ENCODE measurements at regions not wholly inside any gene's neighbourhood (a gene's known extent, or its start where the extent isn't known, plus 50 kb on each side); places are given as distances from the start of the nearest gene placed in this dataset.

DNA sequence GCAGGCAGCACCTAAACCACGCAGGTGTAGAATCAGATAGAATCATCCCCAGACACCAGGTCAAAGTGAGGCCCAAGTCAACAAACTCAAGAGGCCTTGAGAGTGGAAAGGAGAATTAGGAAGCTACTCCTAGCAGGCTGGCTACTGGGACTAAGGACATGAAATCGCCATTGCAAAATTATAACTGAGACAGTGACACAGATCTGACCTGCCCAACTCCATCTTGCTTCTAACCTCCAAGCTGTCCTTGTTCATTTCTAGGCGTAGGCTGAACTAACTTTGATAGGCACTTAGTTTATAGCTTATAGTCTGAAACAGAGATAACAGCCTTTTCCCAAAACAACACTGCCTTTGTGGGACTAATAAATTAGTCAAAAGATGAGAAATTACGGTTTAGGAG, 52.8 kb downstream of the ACTL7B start:
- TF ChIP-seq JUND (IDR thresholded peaks at IDR 0.05): no peak
- TF ChIP-seq, protein P1, sequence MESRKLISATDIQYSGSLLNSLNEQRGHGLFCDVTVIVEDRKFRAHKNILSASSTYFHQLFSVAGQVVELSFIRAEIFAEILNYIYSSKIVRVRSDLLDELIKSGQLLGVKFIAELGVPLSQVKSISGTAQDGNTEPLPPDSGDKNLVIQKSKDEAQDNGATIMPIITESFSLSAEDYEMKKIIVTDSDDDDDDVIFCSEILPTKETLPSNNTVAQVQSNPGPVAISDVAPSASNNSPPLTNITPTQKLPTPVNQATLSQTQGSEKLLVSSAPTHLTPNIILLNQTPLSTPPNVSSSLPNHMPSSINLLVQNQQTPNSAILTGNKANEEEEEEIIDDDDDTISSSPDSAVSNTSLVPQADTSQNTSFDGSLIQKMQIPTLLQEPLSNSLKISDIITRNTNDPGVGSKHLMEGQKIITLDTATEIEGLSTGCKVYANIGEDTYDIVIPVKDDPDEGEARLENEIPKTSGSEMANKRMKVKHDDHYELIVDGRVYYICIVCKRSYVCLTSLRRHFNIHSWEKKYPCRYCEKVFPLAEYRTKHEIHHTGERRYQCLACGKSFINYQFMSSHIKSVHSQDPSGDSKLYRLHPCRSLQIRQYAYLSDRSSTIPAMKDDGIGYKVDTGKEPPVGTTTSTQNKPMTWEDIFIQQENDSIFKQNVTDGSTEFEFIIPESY (IDR thresholded peaks at IDR 0.05): no peak
- TF ChIP-seq FOXA1 (IDR thresholded peaks at IDR 0.05): no peak
- TF ChIP-seq, protein P2, sequence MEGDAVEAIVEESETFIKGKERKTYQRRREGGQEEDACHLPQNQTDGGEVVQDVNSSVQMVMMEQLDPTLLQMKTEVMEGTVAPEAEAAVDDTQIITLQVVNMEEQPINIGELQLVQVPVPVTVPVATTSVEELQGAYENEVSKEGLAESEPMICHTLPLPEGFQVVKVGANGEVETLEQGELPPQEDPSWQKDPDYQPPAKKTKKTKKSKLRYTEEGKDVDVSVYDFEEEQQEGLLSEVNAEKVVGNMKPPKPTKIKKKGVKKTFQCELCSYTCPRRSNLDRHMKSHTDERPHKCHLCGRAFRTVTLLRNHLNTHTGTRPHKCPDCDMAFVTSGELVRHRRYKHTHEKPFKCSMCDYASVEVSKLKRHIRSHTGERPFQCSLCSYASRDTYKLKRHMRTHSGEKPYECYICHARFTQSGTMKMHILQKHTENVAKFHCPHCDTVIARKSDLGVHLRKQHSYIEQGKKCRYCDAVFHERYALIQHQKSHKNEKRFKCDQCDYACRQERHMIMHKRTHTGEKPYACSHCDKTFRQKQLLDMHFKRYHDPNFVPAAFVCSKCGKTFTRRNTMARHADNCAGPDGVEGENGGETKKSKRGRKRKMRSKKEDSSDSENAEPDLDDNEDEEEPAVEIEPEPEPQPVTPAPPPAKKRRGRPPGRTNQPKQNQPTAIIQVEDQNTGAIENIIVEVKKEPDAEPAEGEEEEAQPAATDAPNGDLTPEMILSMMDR (IDR thresholded peaks at IDR 0.05; ENCODE audit: low read depth, low read length, missing input control): no peak
- TF ChIP-seq YY1 (IDR thresholded peaks at IDR 0.05): no peak
- TF ChIP-seq TAF1 (conservative IDR thresholded peaks at IDR 0.05): no peak
- no peak for TF ChIP-seq GABPA (IDR thresholded peaks at IDR 0.05 in 1 of 2, conservative IDR thresholded peaks at IDR 0.05 in 1 of 2)
- no peak for TF ChIP-seq REST (IDR thresholded peaks at IDR 0.05)
